Heart left ventricle (tissue), 13 donors: ENCODE measurements at regions not wholly inside any gene's neighbourhood (a gene's known extent, or its start where the extent isn't known, plus 50 kb on each side); places are given as distances from the start of the nearest gene placed in this dataset.

Experiments used
- CTCF ChIP-seq, 12 donors: fragments of 200-600 bp; sonication (generic) in 4 of 12; IDR thresholded peaks; one replicate each; pipeline versions ENCODE4 v1.5.0 to v1.8.0; 2018 to 2022; ENCODE audit warnings: antibody characterized with exemption in 12 of 12, mild to moderate bottlenecking in 5 of 12
- POLR2A ChIP-seq, 2 donors: fragments of 450-650 bp; IDR thresholded peaks; one replicate each; pipeline ENCODE4 v1.6.1; 2017; ENCODE audit warnings: antibody characterized with exemption in 2 of 2, mild to moderate bottlenecking in 2 of 2, moderate library complexity in 2 of 2
- donor health status: ischemic (EF 13 %, LVEDD 7.1; RV severe dilation, severe dysfunction).
- donor health status: DM: no; HTN: yes; CAD: no.
- donor health status: DM: no; HTN: no; CAD: no.
- donor health status: ischemic (EF 25% LVEDD 6.9; RV normal size, moderate dysfunction).
- donor health status: ischemic (EF 25% LVEDD 5.7; RV mildly dilated, moderate dysfunction).
- donor health status: ischemic (EF 35%, LVEDD 5.7; RV mildly dilated, moderate dysfunction).
- donor health status: nonischemic (EF 11% LVEDD 7.7; RV severe dilation, severe dysfunction).
- donor health status: DM: yes; HTN: yes; CAD: no.
- donor health status: PGD.
- donor health status: ischemic (EF 29% LVEDD 5.4; RV normal size, mild dysfunction).
- donor health status: nonischemic (EF 23%, LVEDD 6.1; RV moderate dilation, normal function).

- TF ChIP-seq CTCF (IDR thresholded peaks at IDR 0.05), result no peak
- no peak for TF ChIP-seq POLR2A (IDR thresholded peaks at IDR 0.05)
Observed at GRCh38 chr12:88366101-88366500, 214.2 kb downstream of the KITLG start.
